IMR-90 (cell line): ENCODE measurements at regions not wholly inside any gene's neighbourhood (a gene's known extent, or its start where the extent isn't known, plus 50 kb on each side); places are given as distances from the start of the nearest gene placed in this dataset.

Experiments
- CTCF ChIP-seq: conservative IDR thresholded peaks from 2 replicates; pipeline ENCODE4 v1.5.1; 2012; ENCODE audit warnings: mild to moderate bottlenecking, low read depth, low read length, improper control_type of control experiment
- MAZ ChIP-seq: IDR thresholded peaks from 2 replicates; pipeline ENCODE4 v1.6.1; 2012; ENCODE audit warnings: low read depth, mild to moderate bottlenecking, low read length, improper control_type of control experiment, moderate library complexity, borderline replicate concordance
- POLR2A ChIP-seq: IDR thresholded peaks from 2 replicates; pipeline ENCODE4 v1.6.1; 2012; ENCODE audit warnings: mild to moderate bottlenecking, low read depth, low read length
- RAD21 ChIP-seq: IDR thresholded peaks from 2 replicates; pipeline ENCODE4 v1.6.1; 2012; ENCODE audit warnings: low read length, improper control_type of control experiment
- RFX5 ChIP-seq: IDR thresholded peaks from 2 replicates; pipeline ENCODE4 v1.8.0; 2012; ENCODE audit warnings: low read depth, mild to moderate bottlenecking, low read length, moderate library complexity
- SMC3 ChIP-seq: fragments of 150-350 bp; IDR thresholded peaks from 2 replicates; pipeline ENCODE4 v1.6.1; 2016; ENCODE audit warnings: low read depth, mild to moderate bottlenecking, antibody characterized with exemption, low read length, moderate library complexity
- USF2 ChIP-seq: fragments of 150-350 bp; IDR thresholded peaks from 2 replicates; pipeline ENCODE4 v1.6.1; 2017; ENCODE audit warnings: mild to moderate bottlenecking, antibody characterized with exemption, low read length, low read depth

GRCh38 chr13:74904556-74904955 lies 577.4 kb downstream of the TBC1D4 start:
- TF ChIP-seq USF2 (no peak), CTCF (no peak), MAZ (no peak), POLR2A (no peak), RFX5 (no peak), RAD21 (no peak), SMC3 (no peak)
